ENCODE measurements at regions not wholly inside any gene's neighbourhood (a gene's known extent, or its start where the extent isn't known, plus 50 kb on each side); places are given as distances from the start of the nearest gene placed in this dataset.

- no peak for TF ChIP-seq EZH2 (IDR thresholded peaks at IDR 0.05; ENCODE audit: low read depth)
- no peak for TF ChIP-seq CTCF (conservative IDR thresholded peaks at IDR 0.05)
Measured at GRCh38 chr2:67057123-67057522, 340.0 kb upstream of the ETAA1 start.
